GM12878 (cell line): ENCODE measurements at regions not wholly inside any gene's neighbourhood (a gene's known extent, or its start where the extent isn't known, plus 50 kb on each side); places are given as distances from the start of the nearest gene placed in this dataset.

Source experiments
- ATAC-seq: fragments of 200-7000 bp; cut with Tn5 transposase; 3 replicates; pipeline ENCODE4 v1.9.1; 2020; ENCODE audit warnings: mild to moderate bottlenecking, moderate library complexity
- BruUV-seq: library from RNA; stranded (reverse); fragments of 400-500 nt; replicated peaks from 2 replicates; lab custom pipeline; 2021; lab: Mats Ljungman, UMichigan
- CTCF ChIA-PET: fragments of 300-600 bp; sonication (Branson Sonifier 250); formaldehyde crosslinking; extraction: SDS; loops from one replicate; lab custom pipeline; 2021; ENCODE audit warnings: inconsistent platforms; lab: Yijun Ruan, JAX
- POLR2A ChIA-PET: fragments of 350-600 bp; formaldehyde crosslinking; extraction: SDS; loops from one replicate; lab custom pipeline; 2021; ENCODE audit warnings: inconsistent platforms; lab: Charles Lee
- RAD21 ChIA-PET: fragments of 300-600 bp; sonication (Branson Sonifier 250); formaldehyde crosslinking; loops from one replicate; lab custom pipeline; 2023; ENCODE audit warnings: antibody characterized with exemption; ENCODE audit not compliant: unreplicated experiment; lab: Charles Lee
- SMC1A ChIA-PET: fragments of 300-600 bp; sonication (Branson Sonifier 250); formaldehyde crosslinking; loops from one replicate; lab custom pipeline; 2023; ENCODE audit not compliant: unreplicated experiment, uncharacterized antibody; lab: Charles Lee
- DNase-seq: peaks from one replicate; pipeline ENCODE4 v3.0.0-alpha.2; 2011; ENCODE audit warnings: low read depth, low spot score
- FAIRE-seq: peaks from 3 replicates; lab custom pipeline; 2011; peaks lifted over from hg19 to GRCh38; lab: Jason Lieb, UNC
- H2AFZ ChIP-seq: 2 replicates; pipeline ENCODE4 v1.6.0; 2011; ENCODE audit warnings: low read depth, low read length, control low read depth; ENCODE audit not compliant: control insufficient read depth
- H3K27ac ChIP-seq: 2 replicates; pipeline ENCODE4 v1.5.1; 2011; ENCODE audit warnings: control low read depth; ENCODE audit not compliant: control insufficient read depth, insufficient read depth
- H3K27me3 ChIP-seq, 2 experiments: replicated peaks in 1 of 2; 2 replicates each; pipeline versions ENCODE4 v1.6.0 to v1.6.1; 2011; ENCODE audit warnings: low read length in 1 of 2; ENCODE audit not compliant: control insufficient read depth in 2 of 2, insufficient read depth in 2 of 2
- H3K36me3 ChIP-seq, 2 experiments: 2 replicates each; pipeline ENCODE4 v1.5.1; 2011; ENCODE audit warnings: low read length in 1 of 2; ENCODE audit not compliant: control insufficient read depth in 2 of 2, insufficient read depth in 2 of 2
- H3K4me1 ChIP-seq: 2 replicates; pipeline ENCODE4 v1.6.1; 2011; ENCODE audit warnings: mild to moderate bottlenecking, low read length, moderate library complexity, mixed read lengths; ENCODE audit not compliant: control insufficient read depth, insufficient read depth
- H3K4me2 ChIP-seq: 2 replicates; pipeline ENCODE4 v1.6.0; 2011; ENCODE audit warnings: control low read depth; ENCODE audit not compliant: control insufficient read depth, insufficient read depth
- H3K4me3 ChIP-seq: fragments of 200-600 bp; sonication (generic); 2 replicates; pipeline ENCODE4 v1.5.1; 2016
- H3K79me2 ChIP-seq: 2 replicates; pipeline ENCODE4 v1.6.0; 2011; ENCODE audit warnings: low read length; ENCODE audit not compliant: control insufficient read depth, insufficient read depth
- H3K9ac ChIP-seq: 2 replicates; pipeline ENCODE4 v1.8.0; 2011; ENCODE audit warnings: low read length, control low read depth, mixed read lengths; ENCODE audit not compliant: control insufficient read depth, insufficient read depth
- H3K9me3 ChIP-seq: replicated peaks from 3 replicates; pipeline ENCODE4 v1.5.1; 2011; ENCODE audit warnings: mild to moderate bottlenecking, low read length; ENCODE audit not compliant: control insufficient read depth, insufficient read depth
- H4K20me1 ChIP-seq: 2 replicates; pipeline ENCODE4 v1.6.0; 2011; ENCODE audit not compliant: control insufficient read depth, insufficient read depth
- JUNB ChIP-seq: IDR thresholded peaks from 2 replicates; pipeline ENCODE4 v1.6.1; 2016; ENCODE audit warnings: antibody characterized with exemption, mild to moderate bottlenecking
- POLR2AphosphoS2 ChIP-seq: IDR thresholded peaks from 2 replicates; pipeline ENCODE4 v1.6.1; 2011; ENCODE audit warnings: low read depth, mild to moderate bottlenecking, low read length, improper control_type of control experiment, moderate library complexity
- SIN3A ChIP-seq: IDR thresholded peaks from 2 replicates; pipeline ENCODE4 v1.6.1; 2012; ENCODE audit warnings: low read depth, low read length, improper control_type of control experiment
- ZNF384 ChIP-seq: IDR thresholded peaks from 2 replicates; pipeline ENCODE4 v1.6.1; 2012; ENCODE audit warnings: low read depth, mild to moderate bottlenecking, low read length, improper control_type of control experiment, borderline replicate concordance
- in situ Hi-C: fragments of 300-500 bp; cut with MboI; formaldehyde crosslinking; loops from 9 replicates; pipeline ENCODE4 v1.14.3; 2018; ENCODE audit warnings: mixed read lengths
- intact Hi-C: fragments of 100-400 bp; cut with micrococcal nuclease; formaldehyde crosslinking; loops from one replicate; pipeline ENCODE4 v1.14.2; 2022; ENCODE audit not compliant: unreplicated experiment
- TF ChIP-seq, protein P1 (sequence below): fragments of 450-650 bp; IDR thresholded peaks from 2 replicates; pipeline ENCODE4 v1.6.1; 2017; ENCODE audit warnings: mild to moderate bottlenecking, moderate library complexity
- TF ChIP-seq, protein P2 (sequence below), 3 experiments: IDR thresholded peaks in 2 of 3; conservative IDR thresholded peaks in 1 of 3; 2 replicates each; pipeline ENCODE4 v1.5.1; 2011; ENCODE audit warnings: low read depth in 3 of 3, low read length in 3 of 3, mild to moderate bottlenecking in 3 of 3, control low read depth in 2 of 3, moderate library complexity in 2 of 3, inconsistent platforms in 1 of 3, mixed read lengths in 1 of 3; ENCODE audit not compliant: control insufficient read depth in 2 of 3, insufficient read depth in 1 of 3; ENCODE audit errors: extremely low read depth in 1 of 3
- TF ChIP-seq, protein P3 (sequence below): IDR thresholded peaks from 2 replicates; pipeline ENCODE4 v1.6.1; 2012; ENCODE audit warnings: low read depth, low read length, improper control_type of control experiment

DNA sequence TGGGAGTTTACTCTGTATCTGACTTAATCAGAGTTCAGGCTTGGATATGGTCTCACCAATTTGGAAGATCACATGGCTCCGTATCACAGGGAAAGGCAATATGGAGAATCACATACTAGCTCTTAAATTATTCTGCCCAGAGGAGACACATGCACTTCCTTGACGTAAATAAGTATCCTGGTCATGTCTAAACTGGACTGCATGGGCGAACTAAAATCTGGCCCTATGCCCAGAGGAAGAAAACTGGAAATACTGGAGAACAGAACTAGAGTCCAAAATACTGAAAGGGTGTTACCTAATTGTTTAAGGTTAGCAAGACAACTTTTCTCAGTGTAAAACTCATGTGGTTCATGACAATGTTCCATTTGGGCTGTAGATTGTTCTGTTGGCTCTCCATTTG is 832.3 kb downstream of the RAB28 start (continued):
- TF ChIP-seq, protein P1, sequence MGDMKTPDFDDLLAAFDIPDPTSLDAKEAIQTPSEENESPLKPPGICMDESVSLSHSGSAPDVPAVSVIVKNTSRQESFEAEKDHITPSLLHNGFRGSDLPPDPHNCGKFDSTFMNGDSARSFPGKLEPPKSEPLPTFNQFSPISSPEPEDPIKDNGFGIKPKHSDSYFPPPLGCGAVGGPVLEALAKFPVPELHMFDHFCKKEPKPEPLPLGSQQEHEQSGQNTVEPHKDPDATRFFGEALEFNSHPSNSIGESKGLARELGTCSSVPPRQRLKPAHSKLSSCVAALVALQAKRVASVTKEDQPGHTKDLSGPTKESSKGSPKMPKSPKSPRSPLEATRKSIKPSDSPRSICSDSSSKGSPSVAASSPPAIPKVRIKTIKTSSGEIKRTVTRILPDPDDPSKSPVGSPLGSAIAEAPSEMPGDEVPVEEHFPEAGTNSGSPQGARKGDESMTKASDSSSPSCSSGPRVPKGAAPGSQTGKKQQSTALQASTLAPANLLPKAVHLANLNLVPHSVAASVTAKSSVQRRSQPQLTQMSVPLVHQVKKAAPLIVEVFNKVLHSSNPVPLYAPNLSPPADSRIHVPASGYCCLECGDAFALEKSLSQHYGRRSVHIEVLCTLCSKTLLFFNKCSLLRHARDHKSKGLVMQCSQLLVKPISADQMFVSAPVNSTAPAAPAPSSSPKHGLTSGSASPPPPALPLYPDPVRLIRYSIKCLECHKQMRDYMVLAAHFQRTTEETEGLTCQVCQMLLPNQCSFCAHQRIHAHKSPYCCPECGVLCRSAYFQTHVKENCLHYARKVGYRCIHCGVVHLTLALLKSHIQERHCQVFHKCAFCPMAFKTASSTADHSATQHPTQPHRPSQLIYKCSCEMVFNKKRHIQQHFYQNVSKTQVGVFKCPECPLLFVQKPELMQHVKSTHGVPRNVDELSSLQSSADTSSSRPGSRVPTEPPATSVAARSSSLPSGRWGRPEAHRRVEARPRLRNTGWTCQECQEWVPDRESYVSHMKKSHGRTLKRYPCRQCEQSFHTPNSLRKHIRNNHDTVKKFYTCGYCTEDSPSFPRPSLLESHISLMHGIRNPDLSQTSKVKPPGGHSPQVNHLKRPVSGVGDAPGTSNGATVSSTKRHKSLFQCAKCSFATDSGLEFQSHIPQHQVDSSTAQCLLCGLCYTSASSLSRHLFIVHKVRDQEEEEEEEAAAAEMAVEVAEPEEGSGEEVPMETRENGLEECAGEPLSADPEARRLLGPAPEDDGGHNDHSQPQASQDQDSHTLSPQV: no peak
- no peak for TF ChIP-seq SIN3A
- TF ChIP-seq, protein P2, sequence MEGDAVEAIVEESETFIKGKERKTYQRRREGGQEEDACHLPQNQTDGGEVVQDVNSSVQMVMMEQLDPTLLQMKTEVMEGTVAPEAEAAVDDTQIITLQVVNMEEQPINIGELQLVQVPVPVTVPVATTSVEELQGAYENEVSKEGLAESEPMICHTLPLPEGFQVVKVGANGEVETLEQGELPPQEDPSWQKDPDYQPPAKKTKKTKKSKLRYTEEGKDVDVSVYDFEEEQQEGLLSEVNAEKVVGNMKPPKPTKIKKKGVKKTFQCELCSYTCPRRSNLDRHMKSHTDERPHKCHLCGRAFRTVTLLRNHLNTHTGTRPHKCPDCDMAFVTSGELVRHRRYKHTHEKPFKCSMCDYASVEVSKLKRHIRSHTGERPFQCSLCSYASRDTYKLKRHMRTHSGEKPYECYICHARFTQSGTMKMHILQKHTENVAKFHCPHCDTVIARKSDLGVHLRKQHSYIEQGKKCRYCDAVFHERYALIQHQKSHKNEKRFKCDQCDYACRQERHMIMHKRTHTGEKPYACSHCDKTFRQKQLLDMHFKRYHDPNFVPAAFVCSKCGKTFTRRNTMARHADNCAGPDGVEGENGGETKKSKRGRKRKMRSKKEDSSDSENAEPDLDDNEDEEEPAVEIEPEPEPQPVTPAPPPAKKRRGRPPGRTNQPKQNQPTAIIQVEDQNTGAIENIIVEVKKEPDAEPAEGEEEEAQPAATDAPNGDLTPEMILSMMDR (IDR thresholded peaks at IDR 0.05 in 2 of 3, conservative IDR thresholded peaks at IDR 0.05 in 1 of 3; ENCODE audit: control insufficient read depth in 2 of 3, extremely low read depth in 1 of 3, insufficient read depth in 1 of 3, low read depth in 3 of 3, low read length in 3 of 3): no peak
- TF ChIP-seq, protein P3, sequence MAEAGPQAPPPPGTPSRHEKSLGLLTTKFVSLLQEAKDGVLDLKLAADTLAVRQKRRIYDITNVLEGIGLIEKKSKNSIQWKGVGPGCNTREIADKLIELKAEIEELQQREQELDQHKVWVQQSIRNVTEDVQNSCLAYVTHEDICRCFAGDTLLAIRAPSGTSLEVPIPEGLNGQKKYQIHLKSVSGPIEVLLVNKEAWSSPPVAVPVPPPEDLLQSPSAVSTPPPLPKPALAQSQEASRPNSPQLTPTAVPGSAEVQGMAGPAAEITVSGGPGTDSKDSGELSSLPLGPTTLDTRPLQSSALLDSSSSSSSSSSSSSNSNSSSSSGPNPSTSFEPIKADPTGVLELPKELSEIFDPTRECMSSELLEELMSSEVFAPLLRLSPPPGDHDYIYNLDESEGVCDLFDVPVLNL: no peak
- no peak for TF ChIP-seq JUNB
- TF ChIP-seq, all 136 proteins: peak for 0

DNA sequence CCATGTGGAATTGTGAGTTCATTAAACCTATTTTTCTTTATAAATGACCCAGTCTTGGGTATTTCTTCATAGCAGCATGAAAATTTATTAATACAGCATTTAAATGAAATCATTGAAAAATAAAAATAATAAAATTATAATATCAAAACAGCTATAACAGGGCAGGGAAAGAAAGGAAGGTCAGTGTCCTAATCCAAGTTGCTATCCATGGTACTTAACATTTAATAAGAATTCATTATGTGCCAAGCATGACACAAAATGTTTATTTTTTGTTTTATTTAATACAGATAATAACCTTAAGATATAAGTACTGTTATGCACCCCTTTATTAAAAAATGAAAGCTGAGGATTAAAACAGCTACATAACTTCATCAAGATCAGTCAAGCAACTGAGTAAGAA is 838.4 kb downstream of the RAB28 start:
- CTCF ChIA-PET: no interaction called here
- Histone ChIP-seq H3K36me3 (no peaks in the 10 kb centered on the region), H3K4me1 (no peaks in the 10 kb centered on the region), H3K4me2 (no peak overlapping the region), H4K20me1 (no peaks in the 10 kb centered on the region), H3K79me2 (no peaks in the 10 kb centered on the region), H3K9ac (no peak overlapping the region), H2AFZ (no peak overlapping the region), H3K9me3 (no peaks in the 10 kb centered on the region), H3K27ac (no peak overlapping the region), H3K27me3 (no peaks in the 10 kb centered on the region)
- no TSS peak for BruUV-seq
- no peak for FAIRE-seq
- intact Hi-C loops: no loop called here
- POLR2A ChIA-PET: no interaction called here
- no peak for ATAC-seq
- RAD21 ChIA-PET: no interaction called here
- DNase-seq: no peak
- SMC1A ChIA-PET: no interaction called here
- TF ChIP-seq ZNF384 (no peak), POLR2AphosphoS2 (no peak)
- TF ChIP-seq, all 136 proteins: peak for 0
- in situ Hi-C loops: loop anchor here (25.0 kb wide), 1 partner anchor 883 kb away; no protein-coding TSS in a partner anchor
- no peak overlapping the region for H3K4me3 ChIP-seq
